ENCODE measurements at regions not wholly inside any gene's neighbourhood (a gene's known extent, or its start where the extent isn't known, plus 50 kb on each side); places are given as distances from the start of the nearest gene placed in this dataset.

GRCh38 chr13:30042272-30042671 is 191.9 kb upstream of the UBL3 start (continued):
- TF ChIP-seq, protein P1, sequence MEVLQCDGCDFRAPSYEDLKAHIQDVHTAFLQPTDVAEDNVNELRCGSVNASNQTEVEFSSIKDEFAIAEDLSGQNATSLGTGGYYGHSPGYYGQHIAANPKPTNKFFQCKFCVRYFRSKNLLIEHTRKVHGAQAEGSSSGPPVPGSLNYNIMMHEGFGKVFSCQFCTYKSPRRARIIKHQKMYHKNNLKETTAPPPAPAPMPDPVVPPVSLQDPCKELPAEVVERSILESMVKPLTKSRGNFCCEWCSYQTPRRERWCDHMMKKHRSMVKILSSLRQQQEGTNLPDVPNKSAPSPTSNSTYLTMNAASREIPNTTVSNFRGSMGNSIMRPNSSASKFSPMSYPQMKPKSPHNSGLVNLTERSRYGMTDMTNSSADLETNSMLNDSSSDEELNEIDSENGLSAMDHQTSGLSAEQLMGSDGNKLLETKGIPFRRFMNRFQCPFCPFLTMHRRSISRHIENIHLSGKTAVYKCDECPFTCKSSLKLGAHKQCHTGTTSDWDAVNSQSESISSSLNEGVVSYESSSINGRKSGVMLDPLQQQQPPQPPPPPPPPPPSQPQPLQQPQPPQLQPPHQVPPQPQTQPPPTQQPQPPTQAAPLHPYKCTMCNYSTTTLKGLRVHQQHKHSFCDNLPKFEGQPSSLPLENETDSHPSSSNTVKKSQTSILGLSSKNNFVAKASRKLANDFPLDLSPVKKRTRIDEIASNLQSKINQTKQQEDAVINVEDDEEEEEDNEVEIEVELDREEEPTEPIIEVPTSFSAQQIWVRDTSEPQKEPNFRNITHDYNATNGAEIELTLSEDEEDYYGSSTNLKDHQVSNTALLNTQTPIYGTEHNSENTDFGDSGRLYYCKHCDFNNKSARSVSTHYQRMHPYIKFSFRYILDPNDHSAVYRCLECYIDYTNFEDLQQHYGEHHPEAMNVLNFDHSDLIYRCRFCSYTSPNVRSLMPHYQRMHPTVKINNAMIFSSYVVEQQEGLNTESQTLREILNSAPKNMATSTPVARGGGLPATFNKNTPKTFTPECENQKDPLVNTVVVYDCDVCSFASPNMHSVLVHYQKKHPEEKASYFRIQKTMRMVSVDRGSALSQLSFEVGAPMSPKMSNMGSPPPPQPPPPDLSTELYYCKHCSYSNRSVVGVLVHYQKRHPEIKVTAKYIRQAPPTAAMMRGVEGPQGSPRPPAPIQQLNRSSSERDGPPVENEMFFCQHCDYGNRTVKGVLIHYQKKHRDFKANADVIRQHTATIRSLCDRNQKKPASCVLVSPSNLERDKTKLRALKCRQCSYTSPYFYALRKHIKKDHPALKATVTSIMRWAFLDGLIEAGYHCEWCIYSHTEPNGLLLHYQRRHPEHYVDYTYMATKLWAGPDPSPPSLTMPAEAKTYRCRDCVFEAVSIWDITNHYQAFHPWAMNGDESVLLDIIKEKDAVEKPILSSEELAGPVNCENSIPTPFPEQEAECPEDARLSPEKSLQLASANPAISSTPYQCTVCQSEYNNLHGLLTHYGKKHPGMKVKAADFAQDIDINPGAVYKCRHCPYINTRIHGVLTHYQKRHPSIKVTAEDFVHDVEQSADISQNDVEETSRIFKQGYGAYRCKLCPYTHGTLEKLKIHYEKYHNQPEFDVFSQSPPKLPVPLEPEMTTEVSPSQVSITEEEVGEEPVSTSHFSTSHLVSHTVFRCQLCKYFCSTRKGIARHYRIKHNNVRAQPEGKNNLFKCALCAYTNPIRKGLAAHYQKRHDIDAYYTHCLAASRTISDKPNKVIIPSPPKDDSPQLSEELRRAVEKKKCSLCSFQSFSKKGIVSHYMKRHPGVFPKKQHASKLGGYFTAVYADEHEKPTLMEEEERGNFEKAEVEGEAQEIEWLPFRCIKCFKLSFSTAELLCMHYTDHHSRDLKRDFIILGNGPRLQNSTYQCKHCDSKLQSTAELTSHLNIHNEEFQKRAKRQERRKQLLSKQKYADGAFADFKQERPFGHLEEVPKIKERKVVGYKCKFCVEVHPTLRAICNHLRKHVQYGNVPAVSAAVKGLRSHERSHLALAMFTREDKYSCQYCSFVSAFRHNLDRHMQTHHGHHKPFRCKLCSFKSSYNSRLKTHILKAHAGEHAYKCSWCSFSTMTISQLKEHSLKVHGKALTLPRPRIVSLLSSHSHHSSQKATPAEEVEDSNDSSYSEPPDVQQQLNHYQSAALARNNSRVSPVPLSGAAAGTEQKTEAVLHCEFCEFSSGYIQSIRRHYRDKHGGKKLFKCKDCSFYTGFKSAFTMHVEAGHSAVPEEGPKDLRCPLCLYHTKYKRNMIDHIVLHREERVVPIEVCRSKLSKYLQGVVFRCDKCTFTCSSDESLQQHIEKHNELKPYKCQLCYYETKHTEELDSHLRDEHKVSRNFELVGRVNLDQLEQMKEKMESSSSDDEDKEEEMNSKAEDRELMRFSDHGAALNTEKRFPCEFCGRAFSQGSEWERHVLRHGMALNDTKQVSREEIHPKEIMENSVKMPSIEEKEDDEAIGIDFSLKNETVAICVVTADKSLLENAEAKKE (CRISPR knock-in tag; IDR thresholded peaks at IDR 0.05): no peak
- TF ChIP-seq NANOG (IDR thresholded peaks at IDR 0.05; ENCODE audit: borderline replicate concordance): no peak
- TF ChIP-seq, protein P2, sequence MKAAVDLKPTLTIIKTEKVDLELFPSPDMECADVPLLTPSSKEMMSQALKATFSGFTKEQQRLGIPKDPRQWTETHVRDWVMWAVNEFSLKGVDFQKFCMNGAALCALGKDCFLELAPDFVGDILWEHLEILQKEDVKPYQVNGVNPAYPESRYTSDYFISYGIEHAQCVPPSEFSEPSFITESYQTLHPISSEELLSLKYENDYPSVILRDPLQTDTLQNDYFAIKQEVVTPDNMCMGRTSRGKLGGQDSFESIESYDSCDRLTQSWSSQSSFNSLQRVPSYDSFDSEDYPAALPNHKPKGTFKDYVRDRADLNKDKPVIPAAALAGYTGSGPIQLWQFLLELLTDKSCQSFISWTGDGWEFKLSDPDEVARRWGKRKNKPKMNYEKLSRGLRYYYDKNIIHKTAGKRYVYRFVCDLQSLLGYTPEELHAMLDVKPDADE (IDR thresholded peaks at IDR 0.05): no peak

DNA sequence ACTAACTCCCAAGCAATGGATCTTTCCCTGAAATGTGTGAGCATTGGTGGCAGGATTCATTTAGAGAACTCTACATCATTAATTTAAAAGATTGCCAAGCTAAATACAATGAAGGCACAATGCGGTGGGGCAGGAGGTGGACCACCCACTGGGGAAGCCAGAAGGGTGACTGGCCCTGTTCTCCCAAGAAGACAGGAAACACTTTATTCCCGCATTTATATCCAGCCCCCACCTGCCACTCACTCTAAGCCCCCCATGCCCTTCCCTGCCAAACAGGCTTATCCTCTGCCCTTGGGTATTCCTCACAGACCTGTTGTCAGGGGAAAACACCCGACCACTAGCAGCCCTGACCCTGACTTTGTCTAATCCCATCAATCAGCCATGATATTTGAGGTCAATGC is 189.1 kb upstream of the UBL3 start:
- no peak overlapping the region for H3K27ac Mint-ChIP-seq
- H3K4me2 ChIP-seq: no peak overlapping the region
- no peak for ATAC-seq

More for the DNA sequence above, 189.1 kb upstream of the UBL3 start:
- no peak for DNase-seq (ENCODE audit: low spot score)
- H3K9me2 ChIP-seq (ENCODE audit: insufficient read depth): peaks cover 5% of the 10 kb centered on the region; the same call in 1 of the 2 replicates
- Mint-ChIP-seq H3K36me3 (ENCODE audit: low read depth) (peaks cover 4% of the 10 kb centered on the region; the same call in 1 of the 3 replicates), H3K27me3 (ENCODE audit: insufficient read depth, low read depth, poor library complexity) (peaks cover 4% of the 10 kb centered on the region), H3K4me1 (peaks cover 36% of the 10 kb centered on the region), H3K9me3 (peaks cover 4% of the 10 kb centered on the region; the same call in 2 of the 3 replicates), H3K4me3 (no peak overlapping the region; the same call in 2 of the 3 replicates)
- no peak overlapping the region for H3K27ac ChIP-seq (ENCODE audit: low read depth)
- H3F3A ChIP-seq (replicated peaks; ENCODE audit: low read depth): no peaks in the 10 kb centered on the region
- H2AFZ ChIP-seq: peak overlapping the region; percentile 57; the same call in 1 of the 2 replicates
- H4K20me1 ChIP-seq (replicated peaks; ENCODE audit: insufficient read depth): no peaks in the 10 kb centered on the region
- TF ChIP-seq JUNB (IDR thresholded peaks at IDR 0.05; ENCODE audit: unreplicated experiment): no peak
- TF ChIP-seq NANOG (IDR thresholded peaks at IDR 0.05; ENCODE audit: borderline replicate concordance): no peak
- no peak for TF ChIP-seq EZH2 (IDR thresholded peaks at IDR 0.05; ENCODE audit: low read depth, unreplicated experiment)
- TF ChIP-seq, protein P2 (IDR thresholded peaks at IDR 0.05): no peak
- TF ChIP-seq CREB1 (CRISPR knock-in tag; IDR thresholded peaks at IDR 0.05; ENCODE audit: low read depth): no peak
- TF ChIP-seq ZNF114 (CRISPR knock-in tag; IDR thresholded peaks at IDR 0.05): no peak
- no peak for TF ChIP-seq ZNF331 (CRISPR knock-in tag; IDR thresholded peaks at IDR 0.05; ENCODE audit: low read depth)
- H3K4me3 ChIP-seq: no peak overlapping the region
- no peaks in the 10 kb centered on the region for H3K79me2 ChIP-seq (replicated peaks; ENCODE audit: insufficient read depth)
- H3K27me3 ChIP-seq (ENCODE audit: insufficient read depth): no peaks in the 10 kb centered on the region
- no peaks in the 10 kb centered on the region for H3K36me3 ChIP-seq (ENCODE audit: insufficient read depth)
- H3K4me1 ChIP-seq (ENCODE audit: insufficient read depth): peaks cover 17% of the 10 kb centered on the region

Measured in GM23338 (cell line).